ENCODE measurements at regions not wholly inside any gene's neighbourhood (a gene's known extent, or its start where the extent isn't known, plus 50 kb on each side); places are given as distances from the start of the nearest gene placed in this dataset.

GRCh38 chr1:244349581-244350001 is 102.1 kb downstream of the ADSS2 start:
- Histone ChIP-seq H3K36me3 (no peaks in the 10 kb centered on the region), H3K27ac (no peak overlapping the region), H3K4me3 (no peak overlapping the region), H3K4me1 (replicated peaks) (no peaks in the 10 kb centered on the region), H3K9me3 (no peaks in the 10 kb centered on the region), H3K27me3 (replicated peaks; ENCODE audit: insufficient read depth) (no peaks in the 10 kb centered on the region)
- TF ChIP-seq POLR2AphosphoS5 (IDR thresholded peaks at IDR 0.05) = no peak
- no peak for TF ChIP-seq POLR2A (IDR thresholded peaks at IDR 0.05)
- TF ChIP-seq CTCF (IDR thresholded peaks at IDR 0.05) = no peak
- WGBS = 60% methylated on average over 8 of the region's 8 CpGs
- intact Hi-C loops (cut with DNase I) = no loop called here
- DNase-seq (ENCODE audit: low spot score) = no peak

- Histone ChIP-seq H3K27ac (no peak overlapping the region), H3K4me1 (replicated peaks) (no peaks in the 10 kb centered on the region), H3K27me3 (replicated peaks; ENCODE audit: insufficient read depth) (no peaks in the 10 kb centered on the region), H3K36me3 (no peaks in the 10 kb centered on the region), H3K9me3 (no peaks in the 10 kb centered on the region), H3K4me3 (no peak overlapping the region)
- 57% methylated on average over 6 of the region's 6 CpGs for WGBS
- DNase-seq (ENCODE audit: low spot score) = no peak
- TF ChIP-seq POLR2A (IDR thresholded peaks at IDR 0.05) (no peak), POLR2AphosphoS5 (IDR thresholded peaks at IDR 0.05) (no peak), CTCF (IDR thresholded peaks at IDR 0.05) (no peak)
- intact Hi-C loops (cut with DNase I) = no loop called here
Observed at GRCh38 chr1:244350027-244350426, 101.7 kb downstream of the ADSS2 start.

GRCh38 chr1:244352156-244352830 is 99.4 kb downstream of the ADSS2 start:
- intact Hi-C loops (cut with DNase I) = no loop called here
- Histone ChIP-seq H3K27me3 (replicated peaks; ENCODE audit: insufficient read depth) (no peaks in the 10 kb centered on the region), H3K4me3 (no peak overlapping the region), H3K4me1 (replicated peaks) (no peaks in the 10 kb centered on the region), H3K9me3 (no peaks in the 10 kb centered on the region), H3K36me3 (no peaks in the 10 kb centered on the region), H3K27ac (no peak overlapping the region)
- WGBS = 75% methylated on average over 7 of the region's 7 CpGs
- DNase-seq (ENCODE audit: low spot score) = no peak
- no peak for TF ChIP-seq POLR2A (IDR thresholded peaks at IDR 0.05)

GRCh38 chr1:244353551-244354091 is 98.1 kb downstream of the ADSS2 start:
- WGBS = 54% methylated on average over 7 of the region's 7 CpGs
- Histone ChIP-seq H3K27ac (no peak overlapping the region), H3K4me3 (no peak overlapping the region), H3K9me3 (no peaks in the 10 kb centered on the region), H3K27me3 (replicated peaks; ENCODE audit: insufficient read depth) (no peaks in the 10 kb centered on the region), H3K4me1 (replicated peaks) (no peaks in the 10 kb centered on the region), H3K36me3 (no peaks in the 10 kb centered on the region)
- intact Hi-C loops (cut with DNase I) = no loop called here
- TF ChIP-seq CTCF (IDR thresholded peaks at IDR 0.05) = no peak
- no peak for TF ChIP-seq POLR2A (IDR thresholded peaks at IDR 0.05)
- TF ChIP-seq POLR2AphosphoS5 (IDR thresholded peaks at IDR 0.05) = no peak
- DNase-seq (ENCODE audit: low spot score) = no peak

- 64% methylated on average over 5 of the region's 5 CpGs for WGBS
- Histone ChIP-seq H3K9me3 (no peaks in the 10 kb centered on the region), H3K4me1 (replicated peaks) (no peaks in the 10 kb centered on the region), H3K36me3 (no peaks in the 10 kb centered on the region), H3K27me3 (replicated peaks; ENCODE audit: insufficient read depth) (no peaks in the 10 kb centered on the region), H3K27ac (no peak overlapping the region), H3K4me3 (no peak overlapping the region)
- TF ChIP-seq POLR2A (IDR thresholded peaks at IDR 0.05) = no peak
- TF ChIP-seq CTCF (IDR thresholded peaks at IDR 0.05) = no peak
- TF ChIP-seq POLR2AphosphoS5 (IDR thresholded peaks at IDR 0.05) = no peak
- intact Hi-C loops (cut with DNase I) = no loop called here
- no peak for DNase-seq (ENCODE audit: low spot score)
Observed at GRCh38 chr1:244354810-244355278, 96.9 kb downstream of the ADSS2 start.

All from prostate gland (tissue), 2 donors.